SH-SY5Y (cell line): ENCODE measurements at regions not wholly inside any gene's neighbourhood (a gene's known extent, or its start where the extent isn't known, plus 50 kb on each side); places are given as distances from the start of the nearest gene placed in this dataset.

Experiments used
- GATA2 ChIP-seq: IDR thresholded peaks from 2 replicates; pipeline ENCODE4 v1.6.1; 2011; ENCODE audit warnings: mild to moderate bottlenecking, low read depth, low read length
- GATA3 ChIP-seq: IDR thresholded peaks from 2 replicates; pipeline ENCODE4 v1.6.1; 2011; ENCODE audit warnings: low read depth, mild to moderate bottlenecking, low read length, moderate library complexity

- TF ChIP-seq GATA3 (no peak), GATA2 (no peak)
Measured at GRCh38 chr22:22743128-22743760, 98.8 kb downstream of the GGTLC2 start.
